ENCODE measurements at regions not wholly inside any gene's neighbourhood (a gene's known extent, or its start where the extent isn't known, plus 50 kb on each side); places are given as distances from the start of the nearest gene placed in this dataset.
"Not testable (repeated sequence)": the region's sequence is repeated elsewhere in the genome, so short reads cannot be mapped to it uniquely, and the experiment has no call there.

- H3K27me3 ChIP-seq (ENCODE audit: control insufficient read depth, insufficient read depth, low read length): no peaks in the 10 kb centered on the region
- H3K4me3 ChIP-seq (ENCODE audit: insufficient read depth, low read depth, low read length): no peak overlapping the region; the same call in 1 of the 2 replicates
- peak; percentile 4 for DNase-seq
- H3K36me3 ChIP-seq (replicated peaks; ENCODE audit: control insufficient read depth, insufficient read depth, low read length): no peaks in the 10 kb centered on the region
Observed at GRCh38 chr3:164332831-164333802, 745.2 kb downstream of the SI start.

DNA sequence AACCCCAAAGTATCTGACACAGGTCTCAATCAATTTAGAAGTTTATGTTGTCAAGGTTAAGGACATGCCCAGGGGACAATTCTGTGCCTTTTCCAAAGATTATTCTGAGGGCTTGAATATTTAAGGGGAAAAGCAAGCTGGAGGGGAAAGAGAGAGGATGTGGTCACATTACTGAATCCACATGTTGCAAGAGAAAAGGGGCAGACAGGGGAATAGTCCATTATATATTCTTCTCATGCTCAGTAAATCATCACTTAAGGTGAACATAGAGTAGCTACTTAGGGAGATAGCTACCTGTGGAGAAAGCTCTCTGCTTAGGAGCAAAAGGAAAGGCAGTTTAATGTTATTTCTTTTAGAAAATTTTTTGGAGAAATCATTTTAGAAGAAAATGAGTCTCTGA is 751.6 kb downstream of the SI start:
- no peak overlapping the region for H3K4me3 ChIP-seq (ENCODE audit: insufficient read depth, low read depth, low read length)
- DNase-seq: no peak
- no peaks in the 10 kb centered on the region for H3K27me3 ChIP-seq (ENCODE audit: control insufficient read depth, insufficient read depth, low read length)
- H3K36me3 ChIP-seq (replicated peaks; ENCODE audit: control insufficient read depth, insufficient read depth, low read length): no peaks in the 10 kb centered on the region

- no peak overlapping the region for H3K4me3 ChIP-seq (ENCODE audit: insufficient read depth, low read depth, low read length)
- no peaks in the 10 kb centered on the region for H3K27me3 ChIP-seq (ENCODE audit: control insufficient read depth, insufficient read depth, low read length)
- DNase-seq: no peak
- no peaks in the 10 kb centered on the region for H3K36me3 ChIP-seq (replicated peaks; ENCODE audit: control insufficient read depth, insufficient read depth, low read length)
Observed at GRCh38 chr3:164320962-164321361, 757.3 kb downstream of the SI start.

DNA sequence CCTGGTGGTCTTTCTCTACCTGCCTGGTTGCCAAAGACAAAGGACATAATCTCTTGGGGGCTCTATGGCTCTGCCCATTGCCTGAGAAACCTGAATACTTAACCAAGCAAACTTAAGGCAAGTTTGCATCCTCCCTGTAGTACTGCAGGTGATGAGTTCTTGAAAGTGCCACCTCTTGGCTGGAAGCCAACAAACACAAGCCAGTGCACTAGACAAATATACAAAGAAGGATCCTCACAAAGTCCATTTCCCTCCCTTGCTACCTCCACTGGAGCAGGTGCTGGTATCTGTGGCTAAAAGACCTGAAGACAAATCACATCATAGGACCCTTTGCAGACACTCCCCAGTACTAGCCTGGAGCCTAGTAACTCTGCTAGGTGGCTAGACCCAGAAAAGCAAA is 772.3 kb downstream of the SI start:
- Histone ChIP-seq H3K4me3 (ENCODE audit: insufficient read depth, low read depth, low read length) (no peak overlapping the region), H3K27me3 (ENCODE audit: control insufficient read depth, insufficient read depth, low read length) (no peaks in the 10 kb centered on the region), H3K36me3 (replicated peaks; ENCODE audit: control insufficient read depth, insufficient read depth, low read length) (no peaks in the 10 kb centered on the region)
- DNase-seq: no peak

GRCh38 chr3:164303894-164304293 is 774.4 kb downstream of the SI start:
- Histone ChIP-seq H3K27me3 (ENCODE audit: control insufficient read depth, insufficient read depth, low read length) (no peaks in the 10 kb centered on the region), H3K36me3 (replicated peaks; ENCODE audit: control insufficient read depth, insufficient read depth, low read length) (no peaks in the 10 kb centered on the region), H3K4me3 (ENCODE audit: insufficient read depth, low read depth, low read length) (no peak overlapping the region)
- no peak for DNase-seq

DNA sequence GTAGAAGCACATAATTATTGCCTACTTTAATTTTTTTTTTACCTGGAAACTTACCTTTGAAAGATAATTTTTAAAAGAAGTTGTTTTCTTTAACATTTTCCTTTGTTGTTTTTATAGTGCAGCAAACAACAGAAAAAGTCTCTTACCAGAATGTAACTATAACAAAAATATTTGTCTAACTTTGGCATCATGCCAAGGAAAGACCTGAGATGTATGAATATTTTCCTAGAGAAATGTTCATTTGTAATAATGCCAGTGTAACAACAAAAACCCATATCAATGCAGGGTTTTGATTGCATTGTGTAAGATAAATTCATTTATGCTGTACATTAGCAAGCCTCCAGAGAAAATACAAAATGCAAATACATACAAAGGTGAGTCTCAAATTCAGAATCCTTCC is 775.7 kb downstream of the SI start:
- Histone ChIP-seq H3K4me3 (ENCODE audit: insufficient read depth, low read depth, low read length) (no peak overlapping the region), H3K36me3 (replicated peaks; ENCODE audit: control insufficient read depth, insufficient read depth, low read length) (no peaks in the 10 kb centered on the region), H3K27me3 (ENCODE audit: control insufficient read depth, insufficient read depth, low read length) (no peaks in the 10 kb centered on the region)
- no peak for DNase-seq

GRCh38 chr3:164291486-164291885 is 786.8 kb downstream of the SI start:
- not testable (repeated sequence) for H3K27me3 ChIP-seq (ENCODE audit: control insufficient read depth, insufficient read depth, low read length); H3K4me3 ChIP-seq (ENCODE audit: insufficient read depth, low read depth, low read length); H3K36me3 ChIP-seq (replicated peaks; ENCODE audit: control insufficient read depth, insufficient read depth, low read length); DNase-seq

- no peak for DNase-seq
- no peaks in the 10 kb centered on the region for H3K27me3 ChIP-seq (ENCODE audit: control insufficient read depth, insufficient read depth, low read length)
- no peak overlapping the region for H3K4me3 ChIP-seq (ENCODE audit: insufficient read depth, low read depth, low read length)
- no peaks in the 10 kb centered on the region for H3K36me3 ChIP-seq (replicated peaks; ENCODE audit: control insufficient read depth, insufficient read depth, low read length)
Observed at GRCh38 chr3:164278550-164278949, 799.7 kb downstream of the SI start.

DNA sequence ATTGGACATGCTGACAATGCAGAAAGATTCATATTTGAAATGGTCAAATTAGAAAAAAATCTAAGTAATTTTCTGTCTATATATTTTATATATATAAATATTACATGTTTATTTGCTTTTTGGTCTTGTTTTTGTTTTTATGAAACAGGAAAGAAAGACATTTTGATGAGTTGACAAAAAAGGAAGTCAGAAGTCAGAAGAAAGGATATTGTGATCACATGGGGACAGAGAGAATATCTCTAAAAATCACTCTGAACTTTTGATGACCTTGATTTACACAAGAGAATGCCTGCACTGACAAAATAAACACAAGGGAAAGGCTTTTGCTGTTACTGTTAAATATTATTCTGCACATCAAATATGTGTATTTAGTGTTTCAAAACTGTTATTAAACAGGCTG is 811.2 kb downstream of the SI start:
- DNase-seq: no peak
- no peaks in the 10 kb centered on the region for H3K27me3 ChIP-seq (ENCODE audit: control insufficient read depth, insufficient read depth, low read length)
- no peak overlapping the region for H3K4me3 ChIP-seq (ENCODE audit: insufficient read depth, low read depth, low read length)
- H3K36me3 ChIP-seq (replicated peaks; ENCODE audit: control insufficient read depth, insufficient read depth, low read length): no peaks in the 10 kb centered on the region

- Histone ChIP-seq H3K4me3 (ENCODE audit: insufficient read depth, low read depth, low read length) (no peak overlapping the region), H3K36me3 (replicated peaks; ENCODE audit: control insufficient read depth, insufficient read depth, low read length) (no peaks in the 10 kb centered on the region), H3K27me3 (ENCODE audit: control insufficient read depth, insufficient read depth, low read length) (no peaks in the 10 kb centered on the region)
- DNase-seq: no peak
Observed at GRCh38 chr3:164250923-164251322, 827.4 kb downstream of the SI start.

- Histone ChIP-seq H3K36me3 (replicated peaks; ENCODE audit: control insufficient read depth, insufficient read depth, low read length) (no peaks in the 10 kb centered on the region), H3K27me3 (ENCODE audit: control insufficient read depth, insufficient read depth, low read length) (no peaks in the 10 kb centered on the region), H3K4me3 (ENCODE audit: insufficient read depth, low read depth, low read length) (no peak overlapping the region)
- DNase-seq: no peak
Observed at GRCh38 chr3:164236851-164237250, 841.4 kb downstream of the SI start.

DNA sequence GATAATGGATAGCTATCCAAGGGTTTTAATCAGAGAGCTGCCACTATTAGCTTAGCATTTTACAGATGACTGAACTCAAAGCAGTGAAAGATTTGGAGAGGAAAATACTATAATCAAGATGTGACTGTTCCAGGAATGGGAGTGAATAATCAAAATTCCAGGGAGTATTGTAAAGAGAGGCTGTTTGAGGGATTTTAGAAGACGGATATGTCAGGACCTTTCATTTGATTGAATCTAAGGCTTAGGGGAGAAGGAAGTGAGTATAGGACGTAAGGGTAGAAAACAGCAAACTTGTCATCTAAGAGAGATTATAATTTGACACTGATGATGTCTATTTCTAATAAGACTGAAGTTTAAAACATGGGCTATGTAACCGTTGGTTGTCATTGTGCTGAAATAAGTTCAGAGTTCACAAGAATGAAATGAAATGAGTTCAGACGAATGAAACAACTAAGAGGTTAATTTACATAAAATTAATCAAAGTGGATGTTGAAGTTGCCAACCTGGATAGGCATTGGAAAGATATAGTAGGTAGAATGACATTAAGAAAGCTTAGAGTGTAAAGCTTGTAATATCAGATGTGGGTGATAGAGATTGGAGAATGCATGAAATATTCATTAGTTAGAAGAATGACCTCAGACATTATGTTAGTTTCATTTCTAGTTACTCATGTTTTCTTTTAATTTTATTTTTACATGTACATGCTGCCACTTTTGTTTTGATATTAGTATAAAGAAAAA is 842.8 kb downstream of the SI start:
- no peak for DNase-seq

DNA sequence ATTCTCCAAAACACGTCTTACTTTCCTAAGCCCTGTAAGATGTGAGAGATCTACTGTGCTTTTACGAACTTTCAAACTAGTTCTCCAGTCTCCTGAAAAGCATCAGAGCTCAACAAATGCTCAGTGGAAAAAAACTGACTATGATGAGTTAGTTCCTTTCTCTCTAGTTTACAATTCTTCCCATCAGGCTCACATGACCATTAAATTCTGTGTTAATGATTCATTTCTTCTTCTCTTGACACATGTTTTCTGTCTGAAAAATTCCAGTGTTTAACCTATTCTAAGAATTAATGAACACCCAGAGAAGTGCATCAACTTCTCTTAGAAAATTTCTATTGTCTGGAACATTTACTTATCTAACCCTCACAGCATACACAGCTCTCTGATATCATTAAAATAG is 844.3 kb downstream of the SI start:
- no peaks in the 10 kb centered on the region for H3K36me3 ChIP-seq (replicated peaks; ENCODE audit: control insufficient read depth, insufficient read depth, low read length)
- H3K4me3 ChIP-seq (ENCODE audit: insufficient read depth, low read depth, low read length): no peak overlapping the region
- DNase-seq: no peak
- no peaks in the 10 kb centered on the region for H3K27me3 ChIP-seq (ENCODE audit: control insufficient read depth, insufficient read depth, low read length)

More for the DNA sequence above, 842.8 kb downstream of the SI start:
- Histone ChIP-seq H3K4me3 (ENCODE audit: insufficient read depth, low read depth, low read length) (no peak overlapping the region), H3K27me3 (ENCODE audit: control insufficient read depth, insufficient read depth, low read length) (no peaks in the 10 kb centered on the region), H3K36me3 (replicated peaks; ENCODE audit: control insufficient read depth, insufficient read depth, low read length) (no peaks in the 10 kb centered on the region)

- no peak overlapping the region for H3K4me3 ChIP-seq (ENCODE audit: insufficient read depth, low read depth, low read length)
- no peaks in the 10 kb centered on the region for H3K27me3 ChIP-seq (ENCODE audit: control insufficient read depth, insufficient read depth, low read length)
- H3K36me3 ChIP-seq (replicated peaks; ENCODE audit: control insufficient read depth, insufficient read depth, low read length): no peaks in the 10 kb centered on the region
- DNase-seq: no peak
Observed at GRCh38 chr3:164231718-164232117, 846.6 kb downstream of the SI start.
